Neural cell (in vitro differentiated cells): ENCODE measurements at regions not wholly inside any gene's neighbourhood (a gene's known extent, or its start where the extent isn't known, plus 50 kb on each side); places are given as distances from the start of the nearest gene placed in this dataset.

Source experiments
- H2AFZ ChIP-seq: fragments of 200-600, 300-800 bp; sonication (generic), shearing (Covaris generic); 2 replicates; pipeline ENCODE4 v1.6.0; 2014; ENCODE audit warnings: low read depth, mild to moderate bottlenecking, antibody characterized with exemption, low read length, moderate library complexity
- H3F3A ChIP-seq: fragments of 200-600 bp; shearing (Covaris generic); 2 replicates; pipeline ENCODE4 v1.6.1; 2016; ENCODE audit warnings: mild to moderate bottlenecking, moderate library complexity, mixed read lengths, antibody characterized with exemption, low read length; ENCODE audit not compliant: insufficient read depth, poor library complexity, severe bottlenecking
- H3K27ac ChIP-seq: fragments of 200-600, 300-800 bp; sonication (generic), shearing (Covaris generic); 2 replicates; pipeline ENCODE4 v1.5.1; 2014; ENCODE audit warnings: mild to moderate bottlenecking, low read length, moderate library complexity
- H3K27me3 ChIP-seq: fragments of 300-800, 200-600 bp; sonication (generic), shearing (Covaris generic); 2 replicates; pipeline ENCODE4 v1.6.0; 2014; ENCODE audit warnings: mild to moderate bottlenecking, low read depth, low read length, moderate library complexity; ENCODE audit not compliant: insufficient read depth
- H3K36me3 ChIP-seq: fragments of 300-800, 200-600 bp; sonication (generic), shearing (Covaris generic); 2 replicates; pipeline ENCODE4 v1.5.1; 2014; ENCODE audit warnings: mild to moderate bottlenecking, antibody characterized with exemption, low read length, moderate library complexity; ENCODE audit not compliant: insufficient read depth
- H3K4me2 ChIP-seq: fragments of 300-800, 200-600 bp; sonication (generic), shearing (Covaris generic); 2 replicates; pipeline ENCODE4 v1.6.0; 2014; ENCODE audit warnings: mild to moderate bottlenecking, low read length
- H3K4me3 ChIP-seq: fragments of 300-800, 200-600 bp; sonication (generic), shearing (Covaris generic); 2 replicates; pipeline ENCODE4 v1.5.1; 2014; ENCODE audit warnings: mild to moderate bottlenecking, low read length, moderate library complexity
- H3K79me2 ChIP-seq: fragments of 200-600 bp; shearing (Covaris generic); replicated peaks from 2 replicates; pipeline ENCODE4 v1.6.0; 2014; ENCODE audit warnings: mild to moderate bottlenecking, low read length, moderate library complexity; ENCODE audit not compliant: insufficient read depth
- H3K9ac ChIP-seq: fragments of 300-800, 200-600 bp; sonication (generic), shearing (Covaris generic); 2 replicates; pipeline ENCODE4 v1.6.1; 2016; ENCODE audit warnings: mild to moderate bottlenecking, low read length, mixed read lengths
- H3K9me2 ChIP-seq: fragments of 200-600 bp; shearing (Covaris generic); 2 replicates; pipeline ENCODE4 v1.6.1; 2016; ENCODE audit warnings: mild to moderate bottlenecking, low read length, mixed read lengths; ENCODE audit not compliant: insufficient read depth
- H3K9me3 ChIP-seq: fragments of 200-600, 300-800 bp; sonication (generic), shearing (Covaris generic); 2 replicates; pipeline ENCODE4 v1.6.1; 2016; ENCODE audit warnings: mild to moderate bottlenecking, mixed run types, low read length, moderate library complexity, mixed read lengths
- H4K20me1 ChIP-seq: fragments of 200-600 bp; shearing (Covaris generic); 2 replicates; pipeline ENCODE4 v1.6.1; 2016; ENCODE audit warnings: mild to moderate bottlenecking, mixed run types; ENCODE audit not compliant: insufficient read depth
- EP300 ChIP-seq: fragments of 450-650 bp; conservative IDR thresholded peaks from 2 replicates; pipeline ENCODE4 v1.6.1; 2014; ENCODE audit warnings: antibody characterized with exemption, mild to moderate bottlenecking, moderate library complexity; ENCODE audit not compliant: poor library complexity, severe bottlenecking
- EZH2 ChIP-seq: fragments of 200-600, 300-800 bp; shearing (Covaris generic), sonication (generic); IDR thresholded peaks from 2 replicates; pipeline ENCODE4 v1.6.1; 2014; ENCODE audit warnings: antibody characterized with exemption, low read length, borderline replicate concordance, mild to moderate bottlenecking; ENCODE audit not compliant: insufficient read depth, poor library complexity, severe bottlenecking
- MXI1 ChIP-seq: fragments of 450-650 bp; conservative IDR thresholded peaks from 2 replicates; pipeline ENCODE4 v1.6.1; 2014; ENCODE audit warnings: antibody characterized with exemption, mild to moderate bottlenecking; ENCODE audit not compliant: poor library complexity, severe bottlenecking
- POLR2AphosphoS5 ChIP-seq: IDR thresholded peaks from 2 replicates; pipeline ENCODE4 v1.6.1; 2012
- RAD21 ChIP-seq: fragments of 450-650 bp; conservative IDR thresholded peaks from 2 replicates; pipeline ENCODE4 v1.6.1; 2014; ENCODE audit warnings: antibody characterized with exemption, mild to moderate bottlenecking, moderate library complexity
- SMC3 ChIP-seq: fragments of 450-650 bp; conservative IDR thresholded peaks from 2 replicates; pipeline ENCODE4 v1.6.1; 2014; ENCODE audit warnings: antibody characterized with exemption, mild to moderate bottlenecking, moderate library complexity; ENCODE audit not compliant: poor library complexity
- TAF1 ChIP-seq: IDR thresholded peaks from 2 replicates; pipeline ENCODE4 v1.6.1; 2012; ENCODE audit warnings: low read depth
- TF ChIP-seq, protein P1 (sequence below): IDR thresholded peaks from 2 replicates; pipeline ENCODE4 v1.6.1; 2012; ENCODE audit warnings: borderline replicate concordance
- TF ChIP-seq, protein P2 (sequence below): fragments of 450-650 bp; IDR thresholded peaks from 2 replicates; pipeline ENCODE4 v1.5.1; 2014; ENCODE audit warnings: antibody characterized with exemption, mild to moderate bottlenecking, moderate library complexity; ENCODE audit not compliant: poor library complexity, severe bottlenecking

DNA sequence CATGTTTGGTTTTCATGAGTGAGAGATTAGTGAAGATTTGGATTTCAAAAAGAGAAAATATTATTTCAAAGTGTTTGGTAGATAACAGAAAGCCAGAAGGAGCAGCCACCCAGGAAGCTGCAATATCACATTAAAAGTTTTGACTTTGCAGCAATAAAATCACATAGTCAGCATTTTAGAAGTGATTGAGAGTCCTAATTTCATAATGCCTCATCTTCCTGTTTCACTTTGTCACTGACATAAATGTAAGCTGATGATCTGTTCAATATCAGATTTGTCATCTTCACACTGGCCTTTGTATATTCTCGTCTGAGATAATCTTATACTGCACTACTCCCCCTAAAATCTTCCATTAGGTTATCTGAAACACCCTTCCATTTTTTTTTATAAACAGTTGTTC lies 690.5 kb downstream of the ADCYAP1 start:
- no peaks in the 10 kb centered on the region for H3K9me3 ChIP-seq
- H3K9me2 ChIP-seq, result no peaks in the 10 kb centered on the region
- H3K27me3 ChIP-seq, result no peaks in the 10 kb centered on the region
- H3K4me2 ChIP-seq, result no peak overlapping the region
- TF ChIP-seq MXI1, result no peak
- TF ChIP-seq, protein P1, sequence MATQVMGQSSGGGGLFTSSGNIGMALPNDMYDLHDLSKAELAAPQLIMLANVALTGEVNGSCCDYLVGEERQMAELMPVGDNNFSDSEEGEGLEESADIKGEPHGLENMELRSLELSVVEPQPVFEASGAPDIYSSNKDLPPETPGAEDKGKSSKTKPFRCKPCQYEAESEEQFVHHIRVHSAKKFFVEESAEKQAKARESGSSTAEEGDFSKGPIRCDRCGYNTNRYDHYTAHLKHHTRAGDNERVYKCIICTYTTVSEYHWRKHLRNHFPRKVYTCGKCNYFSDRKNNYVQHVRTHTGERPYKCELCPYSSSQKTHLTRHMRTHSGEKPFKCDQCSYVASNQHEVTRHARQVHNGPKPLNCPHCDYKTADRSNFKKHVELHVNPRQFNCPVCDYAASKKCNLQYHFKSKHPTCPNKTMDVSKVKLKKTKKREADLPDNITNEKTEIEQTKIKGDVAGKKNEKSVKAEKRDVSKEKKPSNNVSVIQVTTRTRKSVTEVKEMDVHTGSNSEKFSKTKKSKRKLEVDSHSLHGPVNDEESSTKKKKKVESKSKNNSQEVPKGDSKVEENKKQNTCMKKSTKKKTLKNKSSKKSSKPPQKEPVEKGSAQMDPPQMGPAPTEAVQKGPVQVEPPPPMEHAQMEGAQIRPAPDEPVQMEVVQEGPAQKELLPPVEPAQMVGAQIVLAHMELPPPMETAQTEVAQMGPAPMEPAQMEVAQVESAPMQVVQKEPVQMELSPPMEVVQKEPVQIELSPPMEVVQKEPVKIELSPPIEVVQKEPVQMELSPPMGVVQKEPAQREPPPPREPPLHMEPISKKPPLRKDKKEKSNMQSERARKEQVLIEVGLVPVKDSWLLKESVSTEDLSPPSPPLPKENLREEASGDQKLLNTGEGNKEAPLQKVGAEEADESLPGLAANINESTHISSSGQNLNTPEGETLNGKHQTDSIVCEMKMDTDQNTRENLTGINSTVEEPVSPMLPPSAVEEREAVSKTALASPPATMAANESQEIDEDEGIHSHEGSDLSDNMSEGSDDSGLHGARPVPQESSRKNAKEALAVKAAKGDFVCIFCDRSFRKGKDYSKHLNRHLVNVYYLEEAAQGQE, result no peak
- no peak for TF ChIP-seq EP300
- no peak for TF ChIP-seq SMC3
- no peak for TF ChIP-seq EZH2
- no peak for TF ChIP-seq RAD21
- TF ChIP-seq TAF1, result no peak
- TF ChIP-seq, protein P2, sequence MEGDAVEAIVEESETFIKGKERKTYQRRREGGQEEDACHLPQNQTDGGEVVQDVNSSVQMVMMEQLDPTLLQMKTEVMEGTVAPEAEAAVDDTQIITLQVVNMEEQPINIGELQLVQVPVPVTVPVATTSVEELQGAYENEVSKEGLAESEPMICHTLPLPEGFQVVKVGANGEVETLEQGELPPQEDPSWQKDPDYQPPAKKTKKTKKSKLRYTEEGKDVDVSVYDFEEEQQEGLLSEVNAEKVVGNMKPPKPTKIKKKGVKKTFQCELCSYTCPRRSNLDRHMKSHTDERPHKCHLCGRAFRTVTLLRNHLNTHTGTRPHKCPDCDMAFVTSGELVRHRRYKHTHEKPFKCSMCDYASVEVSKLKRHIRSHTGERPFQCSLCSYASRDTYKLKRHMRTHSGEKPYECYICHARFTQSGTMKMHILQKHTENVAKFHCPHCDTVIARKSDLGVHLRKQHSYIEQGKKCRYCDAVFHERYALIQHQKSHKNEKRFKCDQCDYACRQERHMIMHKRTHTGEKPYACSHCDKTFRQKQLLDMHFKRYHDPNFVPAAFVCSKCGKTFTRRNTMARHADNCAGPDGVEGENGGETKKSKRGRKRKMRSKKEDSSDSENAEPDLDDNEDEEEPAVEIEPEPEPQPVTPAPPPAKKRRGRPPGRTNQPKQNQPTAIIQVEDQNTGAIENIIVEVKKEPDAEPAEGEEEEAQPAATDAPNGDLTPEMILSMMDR, result no peak
- no peak for TF ChIP-seq POLR2AphosphoS5
- H4K20me1 ChIP-seq, result no peaks in the 10 kb centered on the region
- no peak overlapping the region for H3K4me3 ChIP-seq
- no peaks in the 10 kb centered on the region for H3K79me2 ChIP-seq
- no peaks in the 10 kb centered on the region for H3K36me3 ChIP-seq
- H3F3A ChIP-seq, result no peaks in the 10 kb centered on the region
- no peak overlapping the region for H2AFZ ChIP-seq
- H3K9ac ChIP-seq, result no peak overlapping the region
- no peak overlapping the region for H3K27ac ChIP-seq

DNA sequence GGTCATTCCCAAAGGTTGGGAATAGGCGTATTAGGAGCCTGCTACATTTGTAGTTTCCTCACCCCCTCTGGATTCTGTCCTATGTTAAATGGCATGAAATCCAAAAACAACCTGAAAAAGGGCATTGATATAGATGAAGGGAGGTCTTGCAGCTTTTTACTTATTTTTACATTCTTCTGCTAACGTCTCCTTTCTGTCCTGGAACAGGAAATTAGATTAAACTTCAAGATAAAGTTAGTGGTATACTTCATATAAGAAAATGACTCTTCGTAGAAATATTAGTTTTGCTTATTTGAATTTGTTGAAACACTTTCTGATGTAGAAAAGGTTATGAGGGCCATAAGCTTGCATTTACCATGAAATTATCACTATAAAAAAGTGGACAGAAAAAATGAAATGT lies 694.5 kb downstream of the ADCYAP1 start:
- no peaks in the 10 kb centered on the region for H3K9me2 ChIP-seq

More for the DNA sequence above, 694.5 kb downstream of the ADCYAP1 start:
- Histone ChIP-seq H3K9me3 (no peaks in the 10 kb centered on the region), H3K36me3 (no peaks in the 10 kb centered on the region), H2AFZ (no peak overlapping the region), H3K4me3 (no peak overlapping the region), H4K20me1 (no peaks in the 10 kb centered on the region), H3F3A (no peaks in the 10 kb centered on the region), H3K27ac (no peak overlapping the region), H3K79me2 (no peaks in the 10 kb centered on the region), H3K9ac (no peak overlapping the region), H3K4me2 (no peak overlapping the region), H3K27me3 (no peaks in the 10 kb centered on the region)
- TF ChIP-seq RAD21 (no peak), EP300 (no peak), TAF1 (no peak), POLR2AphosphoS5 (no peak), MXI1 (no peak), EZH2 (no peak), SMC3 (no peak)
- TF ChIP-seq, protein P1, result no peak
- TF ChIP-seq, protein P2, result no peak
